SU-DHL-6 (cell line): ENCODE measurements at regions not wholly inside any gene's neighbourhood (a gene's known extent, or its start where the extent isn't known, plus 50 kb on each side); places are given as distances from the start of the nearest gene placed in this dataset.

Experiments used
- H2AFZ ChIP-seq: fragments of 200-600 bp; sonication (generic); 2 replicates; pipeline ENCODE4 v1.6.1; 2014; ENCODE audit warnings: low read depth, mild to moderate bottlenecking, moderate library complexity, mixed read lengths, antibody characterized with exemption, low read length; ENCODE audit not compliant: severe bottlenecking
- H3F3A ChIP-seq: fragments of 200-600 bp; shearing (Covaris generic); 2 replicates; pipeline ENCODE4 v1.6.0; 2016; ENCODE audit warnings: antibody characterized with exemption, mild to moderate bottlenecking; ENCODE audit not compliant: insufficient read depth
- H3K27ac ChIP-seq: fragments of 200-600 bp; sonication (generic); 2 replicates; pipeline ENCODE4 v1.5.1; 2016; ENCODE audit warnings: low read depth, mild to moderate bottlenecking, low read length, moderate library complexity, mixed read lengths
- H3K27me3 ChIP-seq: fragments of 200-600 bp; sonication (generic), shearing (Covaris generic); 2 replicates; pipeline ENCODE4 v1.6.0; 2014; ENCODE audit warnings: mild to moderate bottlenecking, low read length
- H3K36me3 ChIP-seq: fragments of 200-600 bp; sonication (generic); 2 replicates; pipeline ENCODE4 v1.6.1; 2014; ENCODE audit warnings: mild to moderate bottlenecking, low read length, mixed read lengths
- H3K4me2 ChIP-seq: fragments of 300-600, 200-600 bp; shearing (Covaris generic), sonication (generic); 2 replicates; pipeline ENCODE4 v1.6.0; 2014; ENCODE audit warnings: low read length, low read depth, mild to moderate bottlenecking; ENCODE audit not compliant: poor library complexity, severe bottlenecking
- H3K4me3 ChIP-seq: fragments of 200-600 bp; sonication (generic); 2 replicates; pipeline ENCODE4 v1.5.1; 2014; ENCODE audit warnings: antibody characterized with exemption, low read length, mild to moderate bottlenecking, mixed read lengths; ENCODE audit not compliant: insufficient read depth, poor library complexity, severe bottlenecking
- H3K79me2 ChIP-seq: fragments of 200-600 bp; sonication (generic); 2 replicates; pipeline ENCODE4 v1.6.1; 2014; ENCODE audit warnings: mild to moderate bottlenecking, low read length, moderate library complexity; ENCODE audit not compliant: insufficient read depth
- H3K9ac ChIP-seq: fragments of 200-600 bp; sonication (generic); 2 replicates; pipeline ENCODE4 v1.7.0; 2014; ENCODE audit warnings: mild to moderate bottlenecking, low read length
- H3K9me2 ChIP-seq: fragments of 200-600 bp; sonication (generic); replicated peaks from 2 replicates; pipeline ENCODE4 v1.6.1; 2014; ENCODE audit warnings: low read length; ENCODE audit not compliant: insufficient read depth
- H3K9me3 ChIP-seq: fragments of 200-600 bp; sonication (generic); 2 replicates; pipeline ENCODE4 v1.6.1; 2014; ENCODE audit warnings: low read length, mixed read lengths; ENCODE audit not compliant: insufficient read depth
- H4K20me1 ChIP-seq: fragments of 200-600 bp; sonication (generic); 2 replicates; pipeline ENCODE4 v1.6.1; 2014; ENCODE audit warnings: low read depth, mild to moderate bottlenecking, antibody characterized with exemption, low read length, moderate library complexity, mixed read lengths
- CTCF ChIP-seq: fragments of 200-600 bp; sonication (generic); IDR thresholded peaks from one replicate; pipeline ENCODE4 v1.5.1; 2017; ENCODE audit warnings: antibody characterized with exemption, mild to moderate bottlenecking, low read length, moderate library complexity; ENCODE audit not compliant: insufficient read depth, poor library complexity, severe bottlenecking
- EZH2phosphoT487 ChIP-seq: fragments of 200-600 bp; sonication (generic), shearing (Covaris generic); conservative IDR thresholded peaks from 2 replicates; pipeline ENCODE4 v1.6.1; 2018; ENCODE audit warnings: mild to moderate bottlenecking, antibody characterized with exemption, low read length, moderate library complexity, mixed read lengths

- H3K9me3 ChIP-seq = no peaks in the 10 kb centered on the region
- H3K4me2 ChIP-seq = no peak overlapping the region
- H3K9ac ChIP-seq = no peak overlapping the region
- no peaks in the 10 kb centered on the region for H3K9me2 ChIP-seq
- no peak for TF ChIP-seq CTCF
- no peak for TF ChIP-seq EZH2phosphoT487
- H2AFZ ChIP-seq = no peak overlapping the region
- H3F3A ChIP-seq = no peaks in the 10 kb centered on the region
- H4K20me1 ChIP-seq = no peaks in the 10 kb centered on the region
- H3K4me3 ChIP-seq = no peak overlapping the region
- no peaks in the 10 kb centered on the region for H3K36me3 ChIP-seq
- no peak overlapping the region for H3K27ac ChIP-seq
- H3K79me2 ChIP-seq = no peaks in the 10 kb centered on the region
- no peaks in the 10 kb centered on the region for H3K27me3 ChIP-seq
Observed at GRCh38 chr7:67692425-67692824, 695.8 kb downstream of the TYW1 start.

GRCh38 chr7:67696124-67696523, 699.5 kb downstream of the TYW1 start:
- TF ChIP-seq EZH2phosphoT487 (no peak), CTCF (no peak)
- no peak overlapping the region for H3K4me2 ChIP-seq
- no peaks in the 10 kb centered on the region for H3K79me2 ChIP-seq
- H3K9me2 ChIP-seq = no peaks in the 10 kb centered on the region
- H4K20me1 ChIP-seq = no peaks in the 10 kb centered on the region
- H2AFZ ChIP-seq = no peak overlapping the region
- no peaks in the 10 kb centered on the region for H3K36me3 ChIP-seq
- H3K9me3 ChIP-seq = no peaks in the 10 kb centered on the region
- no peak overlapping the region for H3K27ac ChIP-seq
- H3K27me3 ChIP-seq = no peaks in the 10 kb centered on the region
- no peak overlapping the region for H3K9ac ChIP-seq
- no peak overlapping the region for H3K4me3 ChIP-seq
- H3F3A ChIP-seq = no peaks in the 10 kb centered on the region

GRCh38 chr7:67696878-67697277, 700.2 kb downstream of the TYW1 start:
- H4K20me1 ChIP-seq = no peaks in the 10 kb centered on the region
- TF ChIP-seq EZH2phosphoT487 (no peak), CTCF (no peak)

GRCh38 chr7:67698354-67698753, 701.7 kb downstream of the TYW1 start:
- H3K9ac ChIP-seq = no peak overlapping the region
- no peak overlapping the region for H3K4me2 ChIP-seq
- H3K9me2 ChIP-seq = no peaks in the 10 kb centered on the region
- H4K20me1 ChIP-seq = no peaks in the 10 kb centered on the region
- H3K36me3 ChIP-seq = no peaks in the 10 kb centered on the region
- no peaks in the 10 kb centered on the region for H3F3A ChIP-seq
- TF ChIP-seq EZH2phosphoT487 = no peak
- no peak for TF ChIP-seq CTCF
- H3K79me2 ChIP-seq = no peaks in the 10 kb centered on the region
- H3K27me3 ChIP-seq = no peaks in the 10 kb centered on the region
- H3K27ac ChIP-seq = no peak overlapping the region
- no peak overlapping the region for H2AFZ ChIP-seq
- no peak overlapping the region for H3K4me3 ChIP-seq
- no peaks in the 10 kb centered on the region for H3K9me3 ChIP-seq

More at GRCh38 chr7:67696878-67697277, 700.2 kb downstream of the TYW1 start:
- H3K4me2 ChIP-seq = no peak overlapping the region
- no peaks in the 10 kb centered on the region for H3K9me3 ChIP-seq
- H3K27ac ChIP-seq = no peak overlapping the region
- no peaks in the 10 kb centered on the region for H3F3A ChIP-seq
- H2AFZ ChIP-seq = no peak overlapping the region
- H3K36me3 ChIP-seq = no peaks in the 10 kb centered on the region
- H3K4me3 ChIP-seq = no peak overlapping the region
- no peaks in the 10 kb centered on the region for H3K79me2 ChIP-seq
- H3K27me3 ChIP-seq = no peaks in the 10 kb centered on the region
- H3K9me2 ChIP-seq = no peaks in the 10 kb centered on the region
- no peak overlapping the region for H3K9ac ChIP-seq
